Immature natural killer cell (primary cell): ENCODE measurements at regions not wholly inside any gene's neighbourhood (a gene's known extent, or its start where the extent isn't known, plus 50 kb on each side); places are given as distances from the start of the nearest gene placed in this dataset.
"Not testable (repeated sequence)": the region's sequence is repeated elsewhere in the genome, so short reads cannot be mapped to it uniquely, and the experiment has no call there.

Experiments
- DNase-seq, 3 donors: peaks; one replicate each; pipeline ENCODE4 v3.0.0; 2022; ENCODE audit warnings: mixed read lengths in 1 of 3
- H3K27ac Mint-ChIP-seq, 6 donors: one replicate each; pipeline ENCODE4 v1.8.0; 2020; ENCODE audit warnings: mixed read lengths in 6 of 6, mild to moderate bottlenecking in 5 of 6, inconsistent platforms in 4 of 6, moderate library complexity in 3 of 6
- H3K27me3 Mint-ChIP-seq, 3 donors: one replicate each; pipeline ENCODE4 v1.8.0; 2020 to 2021; ENCODE audit warnings: low read depth in 3 of 3, mild to moderate bottlenecking in 3 of 3, mixed read lengths in 3 of 3, moderate library complexity in 3 of 3, inconsistent platforms in 1 of 3
- H3K36me3 Mint-ChIP-seq, 3 donors: one replicate each; pipeline ENCODE4 v1.8.0; 2020; ENCODE audit warnings: mixed read lengths in 3 of 3, inconsistent platforms in 2 of 3, mild to moderate bottlenecking in 2 of 3
- H3K4me1 Mint-ChIP-seq, 2 donors: one replicate each; pipeline ENCODE4 v1.8.0; 2020; ENCODE audit warnings: inconsistent platforms in 2 of 2, mild to moderate bottlenecking in 2 of 2, mixed read lengths in 2 of 2, moderate library complexity in 1 of 2
- H3K4me3 Mint-ChIP-seq, 5 donors: one replicate each; pipeline ENCODE4 v1.8.0; 2020; ENCODE audit warnings: mild to moderate bottlenecking in 5 of 5, mixed read lengths in 5 of 5, inconsistent platforms in 3 of 5, moderate library complexity in 3 of 5
- H3K9me3 Mint-ChIP-seq, 6 donors: one replicate each; pipeline ENCODE4 v1.8.0; 2020; ENCODE audit warnings: mild to moderate bottlenecking in 6 of 6, mixed read lengths in 6 of 6, inconsistent platforms in 4 of 6, moderate library complexity in 3 of 6

DNA sequence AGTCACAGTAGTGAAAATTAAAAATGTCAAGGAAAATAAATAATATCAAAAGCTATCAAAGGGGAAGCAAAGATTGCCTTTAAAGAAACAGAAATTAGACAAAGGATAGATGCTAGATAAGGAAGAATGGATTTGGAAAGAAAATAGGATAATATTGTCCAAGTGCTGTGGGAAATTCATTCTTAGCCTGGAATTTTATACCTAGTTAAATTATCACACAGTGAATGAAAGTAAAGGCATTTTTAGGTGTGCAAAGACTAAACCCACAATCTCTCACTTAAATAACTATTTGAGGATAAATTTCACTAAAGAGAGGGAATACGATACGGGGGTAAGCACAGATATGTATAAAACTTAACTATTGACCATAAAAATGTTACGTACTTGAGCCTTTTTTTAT is 511.1 kb downstream of the TMEM135 start:
- Mint-ChIP-seq H3K4me3 (no peak overlapping the region), H3K27ac (no peak overlapping the region), H3K4me1 (no peaks in the 10 kb centered on the region), H3K9me3 (peaks cover 14 to 39% (median 19%) of the 10 kb centered on the region in 6 donors), H3K27me3 (peaks cover 0 to 2% (median 0%) of the 10 kb centered on the region in 3 donors), H3K36me3 (no peaks in the 10 kb centered on the region)
- DNase-seq = no peak

GRCh38 chr11:87545858-87546257 is 508.1 kb downstream of the TMEM135 start:
- Mint-ChIP-seq H3K4me3 (no peak overlapping the region), H3K36me3 (no peaks in the 10 kb centered on the region), H3K9me3 (peaks cover 12 to 60% (median 27%) of the 10 kb centered on the region in 6 donors), H3K4me1 (no peaks in the 10 kb centered on the region), H3K27me3 (no peaks in the 10 kb centered on the region), H3K27ac (no peak overlapping the region)
- no peak for DNase-seq

GRCh38 chr11:87539596-87539995 is 501.9 kb downstream of the TMEM135 start:
- Mint-ChIP-seq H3K4me1 (no peaks in the 10 kb centered on the region), H3K9me3 (peaks cover 1 to 33% (median 13%) of the 10 kb centered on the region in 6 donors), H3K4me3 (no peak overlapping the region), H3K27ac (no peak overlapping the region), H3K36me3 (no peaks in the 10 kb centered on the region), H3K27me3 (no peaks in the 10 kb centered on the region)
- no peak for DNase-seq

- no peak for DNase-seq
- no peaks in the 10 kb centered on the region for H3K4me1 Mint-ChIP-seq
- H3K27ac Mint-ChIP-seq = no peak overlapping the region
- no peaks in the 10 kb centered on the region for H3K36me3 Mint-ChIP-seq
- H3K9me3 Mint-ChIP-seq = peaks cover 0 to 16% (median 6%) of the 10 kb centered on the region in 6 donors
- no peaks in the 10 kb centered on the region for H3K27me3 Mint-ChIP-seq
- H3K4me3 Mint-ChIP-seq = no peak overlapping the region
These were observed 498.8 kb downstream of the TMEM135 start for GRCh38 chr11:87536565-87536964.

DNA sequence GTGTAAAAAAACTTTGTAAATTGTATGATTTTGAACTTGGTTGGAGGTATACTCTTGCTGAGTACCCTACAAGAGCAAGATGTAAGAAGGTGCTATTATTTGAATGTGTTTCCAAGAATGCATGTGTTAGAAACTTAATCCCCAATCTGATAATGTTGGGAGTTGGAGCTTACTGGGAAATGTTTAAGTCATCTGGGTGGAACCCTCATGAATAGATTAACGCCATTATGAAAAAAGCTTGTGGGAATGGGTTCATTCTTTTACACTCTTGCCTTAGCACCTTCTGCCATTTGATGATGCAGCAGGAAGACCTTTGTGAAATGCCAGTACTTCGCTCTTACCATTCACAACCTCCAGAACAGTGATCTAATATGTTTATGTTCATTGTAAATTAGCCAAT is 498.3 kb downstream of the TMEM135 start:
- Mint-ChIP-seq H3K27me3 (no peaks in the 10 kb centered on the region), H3K9me3 (peaks cover 0 to 18% (median 6%) of the 10 kb centered on the region in 6 donors), H3K36me3 (no peaks in the 10 kb centered on the region), H3K4me3 (no peak overlapping the region), H3K4me1 (no peaks in the 10 kb centered on the region), H3K27ac (no peak overlapping the region)
- no peak for DNase-seq

GRCh38 chr11:87535513-87535912 is 497.8 kb downstream of the TMEM135 start:
- no peaks in the 10 kb centered on the region for H3K36me3 Mint-ChIP-seq
- H3K27me3 Mint-ChIP-seq = no peaks in the 10 kb centered on the region
- no peaks in the 10 kb centered on the region for H3K4me1 Mint-ChIP-seq
- H3K9me3 Mint-ChIP-seq = peaks cover 0 to 23% (median 6%) of the 10 kb centered on the region in 6 donors
- H3K27ac Mint-ChIP-seq = no peak overlapping the region
- DNase-seq = no peak
- no peak overlapping the region for H3K4me3 Mint-ChIP-seq

GRCh38 chr11:87531835-87532234 is 494.1 kb downstream of the TMEM135 start:
- H3K27ac Mint-ChIP-seq, H3K27me3 Mint-ChIP-seq, H3K4me3 Mint-ChIP-seq, DNase-seq, H3K4me1 Mint-ChIP-seq, H3K36me3 Mint-ChIP-seq: not testable (repeated sequence)
- peaks cover 0 to 23% (median 6%) of the 10 kb centered on the region in 6 donors for H3K9me3 Mint-ChIP-seq

DNA sequence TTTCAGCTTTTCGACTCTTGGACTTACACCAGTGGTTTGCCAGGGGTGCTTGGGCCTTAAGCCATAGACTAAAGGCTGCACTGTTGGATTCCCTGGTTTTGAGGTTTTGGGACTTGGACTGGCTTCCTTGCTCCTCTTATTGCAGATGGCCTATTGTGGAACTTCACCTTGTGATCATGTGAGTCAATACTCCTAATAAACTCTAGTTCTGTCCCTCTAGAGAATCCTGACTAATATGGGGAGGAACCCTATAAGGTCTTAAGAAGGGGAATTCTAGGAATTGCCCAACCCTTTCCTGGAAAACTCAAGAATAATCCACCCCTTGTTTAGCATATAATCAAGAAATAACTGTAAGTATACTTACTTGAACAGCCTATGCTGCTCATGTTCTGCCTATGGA is 491.8 kb downstream of the TMEM135 start:
- H3K4me3 Mint-ChIP-seq = no peak overlapping the region
- H3K27ac Mint-ChIP-seq = no peak overlapping the region
- H3K27me3 Mint-ChIP-seq = peaks cover 0 to 2% (median 0%) of the 10 kb centered on the region in 3 donors
- no peaks in the 10 kb centered on the region for H3K4me1 Mint-ChIP-seq
- H3K9me3 Mint-ChIP-seq = peaks cover 0 to 16% (median 3%) of the 10 kb centered on the region in 6 donors
- DNase-seq = no peak
- no peaks in the 10 kb centered on the region for H3K36me3 Mint-ChIP-seq

- H3K4me1 Mint-ChIP-seq = no peaks in the 10 kb centered on the region
- no peak overlapping the region for H3K27ac Mint-ChIP-seq
- H3K9me3 Mint-ChIP-seq = peaks cover 0 to 12% (median 2%) of the 10 kb centered on the region in 6 donors
- peaks cover 0 to 2% (median 0%) of the 10 kb centered on the region in 3 donors for H3K27me3 Mint-ChIP-seq
- DNase-seq = no peak
- H3K36me3 Mint-ChIP-seq = no peaks in the 10 kb centered on the region
- no peak overlapping the region for H3K4me3 Mint-ChIP-seq
These were observed 491.0 kb downstream of the TMEM135 start for GRCh38 chr11:87528752-87529151.

GRCh38 chr11:87523276-87523675 is 485.5 kb downstream of the TMEM135 start:
- peaks cover 0 to 2% (median 0%) of the 10 kb centered on the region in 3 donors for H3K27me3 Mint-ChIP-seq
- no peak for DNase-seq
- no peaks in the 10 kb centered on the region for H3K4me1 Mint-ChIP-seq
- no peak overlapping the region for H3K27ac Mint-ChIP-seq
- no peaks in the 10 kb centered on the region for H3K36me3 Mint-ChIP-seq
- H3K9me3 Mint-ChIP-seq = peaks cover 0 to 9% (median 1%) of the 10 kb centered on the region in 6 donors
- no peak overlapping the region for H3K4me3 Mint-ChIP-seq

GRCh38 chr11:87518266-87518665 is 480.5 kb downstream of the TMEM135 start:
- no peak for DNase-seq
- Mint-ChIP-seq H3K27ac (no peak overlapping the region), H3K27me3 (peaks cover 0 to 3% (median 0%) of the 10 kb centered on the region in 3 donors), H3K4me3 (no peak overlapping the region), H3K36me3 (no peaks in the 10 kb centered on the region), H3K4me1 (no peaks in the 10 kb centered on the region), H3K9me3 (peaks cover 0 to 14% (median 0%) of the 10 kb centered on the region in 6 donors)

GRCh38 chr11:87517351-87517750 is 479.6 kb downstream of the TMEM135 start:
- Mint-ChIP-seq H3K27ac (no peak overlapping the region), H3K36me3 (no peaks in the 10 kb centered on the region), H3K27me3 (peaks cover 0 to 3% (median 0%) of the 10 kb centered on the region in 3 donors), H3K4me3 (no peak overlapping the region), H3K9me3 (peaks cover 0 to 10% (median 0%) of the 10 kb centered on the region in 6 donors), H3K4me1 (no peaks in the 10 kb centered on the region)
- DNase-seq = no peak

- not testable (repeated sequence) for H3K27ac Mint-ChIP-seq, H3K36me3 Mint-ChIP-seq, H3K4me3 Mint-ChIP-seq, H3K4me1 Mint-ChIP-seq, H3K27me3 Mint-ChIP-seq, H3K9me3 Mint-ChIP-seq, DNase-seq
These were observed 470.0 kb downstream of the TMEM135 start for GRCh38 chr11:87507722-87508121.

GRCh38 chr11:87506946-87507345 is 469.2 kb downstream of the TMEM135 start:
- not testable (repeated sequence) for H3K27me3 Mint-ChIP-seq, H3K36me3 Mint-ChIP-seq, H3K4me3 Mint-ChIP-seq, H3K4me1 Mint-ChIP-seq, H3K27ac Mint-ChIP-seq, DNase-seq
- H3K9me3 Mint-ChIP-seq = peaks cover 0 to 12% (median 8%) of the 10 kb centered on the region in 6 donors

GRCh38 chr11:87501388-87501787 is 463.7 kb downstream of the TMEM135 start:
- Mint-ChIP-seq H3K9me3 (peaks cover 0 to 16% (median 8%) of the 10 kb centered on the region in 6 donors), H3K27me3 (peaks cover 0 to 5% (median 0%) of the 10 kb centered on the region in 3 donors), H3K27ac (no peak overlapping the region), H3K4me1 (no peaks in the 10 kb centered on the region), H3K36me3 (peaks cover 0 to 5% (median 0%) of the 10 kb centered on the region in 3 donors), H3K4me3 (no peak overlapping the region)
- no peak for DNase-seq
